COLO829 (cell line): ENCODE measurements at regions not wholly inside any gene's neighbourhood (a gene's known extent, or its start where the extent isn't known, plus 50 kb on each side); places are given as distances from the start of the nearest gene placed in this dataset.
A peak's percentile ranks its signal among the peaks of the same experiment; 100 is the strongest.

Source experiments
- DNase-seq: peaks from one replicate; pipeline ENCODE4 v3.0.0; 2012; ENCODE audit warnings: low spot score

DNA sequence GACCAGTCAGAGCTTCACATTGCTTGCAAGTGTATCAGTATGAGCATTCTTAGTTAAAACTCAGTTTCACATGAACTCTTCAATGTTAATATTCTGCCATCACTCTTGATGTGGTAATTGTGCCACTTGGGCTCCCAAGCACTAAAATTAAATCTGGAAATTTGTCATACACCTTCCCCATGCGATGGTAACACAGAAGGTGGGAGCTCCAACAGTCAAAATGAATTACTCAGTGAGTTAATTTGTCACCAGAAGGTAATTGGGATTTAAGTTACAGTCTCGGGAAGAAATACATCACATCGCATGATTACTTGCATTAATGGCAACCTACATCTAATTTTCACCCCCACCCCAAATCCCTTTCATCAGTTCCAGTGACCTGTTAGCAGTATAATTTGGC, 376.5 kb upstream of the DAB1 start:
- no peak for DNase-seq

DNA sequence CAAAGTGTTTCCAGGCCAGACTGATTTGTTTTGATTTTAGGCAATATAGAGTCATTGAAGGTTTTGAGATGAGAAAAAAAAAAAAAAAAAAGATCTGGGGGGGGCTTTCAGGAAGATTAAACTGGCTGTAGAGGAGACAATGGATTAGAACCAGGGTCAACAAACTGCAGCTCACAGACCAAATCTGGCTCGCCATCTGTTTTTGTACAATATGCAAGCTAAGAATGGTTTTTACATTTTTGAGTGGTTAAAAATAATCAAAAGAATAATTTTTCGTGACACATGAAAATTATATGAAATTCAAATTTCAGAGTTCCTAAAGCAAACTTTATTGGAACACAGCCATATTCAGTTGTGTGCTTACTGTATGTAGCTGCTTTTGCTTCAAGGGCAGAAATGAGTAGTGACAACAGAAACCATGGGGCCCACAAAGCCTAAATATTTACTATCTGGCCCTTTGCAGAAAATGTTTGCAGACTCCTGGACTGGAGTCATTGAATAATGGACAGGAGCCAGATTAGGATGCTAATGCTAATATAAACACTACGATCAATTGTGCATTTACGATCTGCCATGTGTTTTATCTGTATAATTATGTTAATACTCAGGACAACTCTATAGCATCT, 375.7 kb upstream of the DAB1 start:
- DNase-seq, result no peak

DNA sequence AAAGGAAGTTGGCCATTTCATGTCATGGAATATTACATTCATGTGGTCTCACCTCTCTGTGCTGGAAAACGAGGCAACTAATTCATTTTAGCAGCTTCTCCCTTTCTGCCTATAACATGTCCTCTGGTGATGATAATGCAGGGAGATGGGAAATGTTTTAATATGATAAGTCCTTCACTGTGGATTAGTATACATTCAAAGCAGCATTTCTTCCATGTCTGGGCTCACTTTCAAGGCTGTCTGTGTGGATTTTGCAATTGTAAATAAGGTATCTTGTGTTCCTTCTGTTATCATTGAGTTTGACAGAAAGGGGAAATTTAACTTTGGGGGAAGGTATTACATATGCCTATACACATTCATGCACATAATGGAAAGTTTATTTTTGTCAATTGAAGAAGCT, 374.7 kb upstream of the DAB1 start:
- DNase-seq, result no peak

DNA sequence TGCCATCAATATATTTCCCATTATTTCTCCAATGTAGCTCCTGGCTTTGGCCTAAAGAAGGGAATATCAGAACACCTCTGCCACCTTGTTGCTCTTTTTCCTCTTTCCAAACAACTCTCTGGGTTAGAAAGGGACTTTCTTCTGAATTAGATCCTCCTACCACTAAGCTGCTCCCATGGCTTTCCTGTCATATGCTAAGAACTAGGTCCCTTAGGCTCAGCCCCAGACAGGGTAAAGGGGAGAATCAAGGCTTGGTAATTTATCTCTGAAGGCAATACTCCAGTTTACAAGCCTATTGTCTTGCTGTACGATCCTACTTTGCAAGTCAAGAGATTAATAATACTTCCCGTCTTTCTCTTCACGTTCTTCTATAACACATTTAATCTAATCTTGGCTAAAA, 373.2 kb upstream of the DAB1 start:
- no peak for DNase-seq

DNA sequence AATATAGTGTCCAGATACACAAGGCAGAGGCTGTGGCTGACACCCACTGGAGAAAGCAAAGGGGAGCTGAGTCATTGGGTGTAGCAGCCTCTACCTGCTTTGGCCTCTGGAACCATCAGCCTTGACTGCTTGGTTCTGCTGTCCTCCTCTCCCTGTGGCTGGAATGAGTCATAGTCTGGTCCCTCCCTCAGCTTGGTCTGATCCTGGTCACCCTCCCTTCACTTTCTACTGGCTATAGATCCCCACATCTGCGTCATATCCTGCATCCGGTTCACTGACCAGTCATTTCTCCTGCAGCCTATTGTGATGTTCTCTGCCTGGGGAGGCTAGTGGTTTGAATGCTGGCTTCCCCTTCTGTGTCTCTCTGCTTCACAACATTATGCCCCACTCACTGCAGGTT, 372.8 kb upstream of the DAB1 start:
- peak; percentile 10 for DNase-seq

DNA sequence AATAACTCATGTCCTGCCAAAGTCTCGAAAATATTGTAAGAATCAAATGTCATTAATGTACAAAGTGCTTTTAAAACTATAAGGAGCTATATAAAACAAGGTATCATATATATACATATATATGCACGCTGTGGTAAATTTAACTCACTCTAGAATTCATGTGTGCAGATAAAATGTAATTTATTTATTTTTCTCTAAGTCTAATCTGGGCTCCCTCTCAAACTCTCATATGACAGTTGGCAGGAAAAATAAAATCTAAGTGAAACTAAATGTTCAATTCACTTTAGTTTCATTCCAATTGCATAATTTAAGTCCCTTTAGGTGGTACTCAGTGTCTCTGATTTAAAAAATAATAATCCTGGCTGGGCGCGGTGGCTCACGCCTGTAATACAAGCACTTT, 372.0 kb upstream of the DAB1 start:
- no peak for DNase-seq

DNA sequence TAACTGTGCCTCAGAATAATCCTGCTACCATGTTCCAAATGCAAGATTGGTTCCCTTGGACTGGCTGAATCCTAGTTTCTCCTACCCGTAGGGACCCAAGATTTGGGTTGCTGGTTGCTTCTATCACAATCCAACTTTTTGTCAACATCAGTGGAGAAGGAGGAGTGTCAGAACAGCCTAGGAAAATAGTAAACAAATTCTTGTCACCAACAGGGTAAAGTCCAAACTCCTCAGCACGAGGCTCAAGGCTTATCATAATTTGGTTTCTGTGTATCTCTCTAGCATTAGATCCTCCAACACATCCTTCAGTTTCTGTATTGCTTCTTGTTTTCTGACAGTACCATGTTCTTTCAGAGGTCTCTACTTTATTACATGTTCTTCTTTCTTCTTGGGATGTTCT, 370.2 kb upstream of the DAB1 start:
- no peak for DNase-seq

DNA sequence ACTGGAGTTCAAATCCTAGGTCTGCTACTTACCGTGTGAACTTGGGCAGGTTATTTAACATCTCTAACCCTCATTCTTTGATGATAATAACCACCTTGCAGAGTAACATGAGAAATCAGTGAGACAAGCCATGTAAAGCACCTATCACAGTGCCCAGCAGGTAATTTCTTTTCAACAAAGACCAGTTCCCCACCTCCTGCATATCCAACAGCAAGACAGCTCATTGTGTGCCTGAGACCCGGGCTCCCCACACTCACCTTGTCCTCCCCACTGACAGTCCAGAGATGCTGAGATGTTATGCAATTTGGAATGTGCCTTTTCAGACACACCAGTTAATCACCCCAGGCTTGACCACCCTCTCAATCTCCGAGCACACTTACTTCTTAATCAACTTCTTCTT, 367.6 kb upstream of the DAB1 start:
- no peak for DNase-seq

DNA sequence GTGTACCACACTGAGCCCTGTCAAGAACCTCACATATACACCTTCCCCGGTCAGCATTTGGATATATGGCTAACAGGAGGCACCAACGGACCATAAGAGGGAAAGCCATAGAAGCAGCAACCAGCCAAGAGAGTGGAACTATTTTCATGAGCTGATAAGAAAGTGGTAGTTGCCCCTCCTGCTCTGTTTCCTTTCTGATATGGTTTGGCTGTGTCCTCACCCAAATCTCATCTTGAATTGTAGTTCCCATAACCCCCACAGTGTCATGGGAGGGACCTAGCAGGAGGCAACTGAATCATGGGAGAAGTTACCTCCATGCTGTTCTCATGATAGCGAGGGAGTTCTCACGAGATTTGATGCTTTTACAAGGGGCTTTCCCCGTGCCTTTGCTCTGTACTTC, 366.1 kb upstream of the DAB1 start:
- DNase-seq, result no peak

DNA sequence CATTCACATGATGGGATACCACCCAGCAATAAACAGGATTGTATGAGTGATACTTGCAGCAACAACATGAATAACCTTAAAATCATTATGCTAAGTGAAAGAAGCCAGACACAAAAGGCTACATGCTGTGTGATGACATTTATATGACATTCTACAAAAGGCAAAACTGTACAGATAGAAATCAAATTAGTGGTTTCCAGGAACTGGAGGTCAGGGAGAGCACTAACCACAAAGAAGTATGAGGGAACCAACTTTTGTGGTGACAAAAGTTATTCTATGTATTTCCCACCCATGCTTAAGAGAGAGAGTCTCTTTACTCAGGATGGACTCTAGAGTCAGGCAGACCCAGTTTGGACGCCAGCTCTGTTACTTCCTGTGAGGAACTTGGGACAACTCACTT, 364.5 kb upstream of the DAB1 start:
- no peak for DNase-seq

DNA sequence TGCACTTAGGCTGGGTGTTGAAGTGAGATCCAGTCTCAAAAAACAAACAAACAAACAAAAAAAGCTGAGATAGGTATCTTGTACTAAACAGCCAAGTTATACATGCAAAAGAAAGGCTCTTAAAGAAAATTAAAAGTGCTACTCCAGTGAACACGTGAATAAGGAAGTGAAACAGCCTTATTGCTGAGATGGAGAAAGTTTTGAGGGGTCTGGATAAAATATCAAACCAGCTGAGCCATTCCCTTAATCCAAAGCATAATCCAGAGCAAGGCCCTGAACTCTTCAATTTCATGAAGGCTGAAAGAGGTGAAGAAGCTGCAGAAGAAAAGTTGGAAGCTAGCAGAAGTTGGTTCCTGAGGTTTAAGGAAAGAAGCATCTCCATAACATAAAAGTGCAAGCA, 360.5 kb upstream of the DAB1 start:
- DNase-seq, result no peak

DNA sequence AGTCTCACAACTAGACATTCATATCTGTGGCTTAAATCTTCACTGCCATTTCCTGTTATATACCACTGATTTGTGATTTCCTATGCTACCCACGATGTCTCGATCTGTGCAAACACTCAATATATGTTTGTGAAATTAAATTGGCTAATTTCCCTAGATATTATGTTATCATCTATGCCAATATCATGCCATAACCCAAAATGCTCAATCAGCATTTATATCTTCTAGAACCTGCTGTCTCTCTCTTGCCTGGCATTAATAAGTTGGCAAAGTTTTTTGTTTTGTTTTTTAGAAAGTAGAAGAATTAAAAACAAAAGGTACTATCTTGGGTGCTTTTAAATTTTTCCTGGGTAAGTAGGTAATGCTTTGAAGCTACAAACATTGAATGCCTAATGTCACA, 358.5 kb upstream of the DAB1 start:
- DNase-seq, result no peak

DNA sequence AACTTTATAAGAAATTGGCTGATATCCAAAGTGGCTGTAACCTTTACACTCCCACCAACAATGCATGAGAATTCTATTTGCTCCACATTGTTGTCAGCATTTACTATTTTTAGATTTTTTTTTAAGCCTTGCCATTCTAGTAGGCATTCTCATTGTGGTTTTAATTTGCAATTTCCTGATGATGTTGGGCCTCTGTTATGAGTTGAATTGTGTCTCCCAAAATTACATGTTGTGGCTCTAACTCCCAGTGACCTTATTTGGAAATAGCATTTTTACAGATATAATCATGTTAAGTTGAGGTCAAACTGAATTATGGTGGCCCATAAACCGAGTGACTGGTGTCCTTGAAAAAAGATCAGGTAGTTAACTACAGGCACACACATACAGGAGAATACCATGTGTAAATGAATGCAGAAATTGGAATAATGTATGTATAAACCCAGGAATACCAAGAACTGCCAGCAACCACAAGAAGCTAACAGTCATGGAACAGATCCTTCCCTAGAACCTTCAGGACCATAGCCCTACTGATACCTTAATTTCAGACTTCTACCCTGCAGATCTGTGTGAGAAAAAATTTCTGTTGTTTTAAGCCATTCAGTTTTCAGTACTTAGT, 348.8 kb upstream of the DAB1 start:
- no peak for DNase-seq

DNA sequence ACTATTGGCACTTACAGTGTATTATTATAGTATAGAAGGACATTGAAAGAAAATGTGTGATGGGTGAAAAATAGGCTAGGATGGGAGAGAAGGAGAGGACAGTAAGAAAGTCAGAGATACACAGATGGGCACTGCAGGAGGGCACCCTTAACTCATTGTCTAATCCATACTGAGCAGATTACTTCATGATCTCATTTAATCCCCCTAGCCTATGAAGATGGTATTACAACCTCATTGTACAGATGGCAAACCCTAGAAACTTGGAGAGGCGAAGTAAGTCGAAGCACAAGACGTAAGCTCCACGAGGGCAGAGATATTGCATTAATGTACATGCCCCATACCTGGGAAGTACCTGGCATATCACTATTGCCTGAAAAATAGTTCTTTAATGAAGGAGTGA, 346.9 kb upstream of the DAB1 start:
- DNase-seq, result no peak

DNA sequence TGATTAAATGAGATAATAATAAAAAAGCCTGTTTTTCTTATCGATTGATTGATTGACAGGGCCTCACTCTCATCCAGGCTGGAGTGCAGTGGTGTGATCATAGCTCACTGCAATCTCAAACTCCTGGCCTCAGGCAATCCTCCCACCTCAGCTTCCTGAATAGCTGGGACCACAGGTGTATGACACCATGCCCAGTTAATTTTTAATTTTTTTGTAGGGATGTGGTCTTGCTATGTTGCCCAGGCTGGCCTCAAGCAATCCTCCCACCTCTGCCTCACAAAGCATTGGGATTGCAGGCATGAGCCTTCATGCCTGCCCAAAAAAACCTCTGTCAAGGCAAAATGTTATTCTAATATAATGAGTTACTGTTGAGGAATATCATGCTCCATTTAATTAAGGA, 346.4 kb upstream of the DAB1 start:
- no peak for DNase-seq

DNA sequence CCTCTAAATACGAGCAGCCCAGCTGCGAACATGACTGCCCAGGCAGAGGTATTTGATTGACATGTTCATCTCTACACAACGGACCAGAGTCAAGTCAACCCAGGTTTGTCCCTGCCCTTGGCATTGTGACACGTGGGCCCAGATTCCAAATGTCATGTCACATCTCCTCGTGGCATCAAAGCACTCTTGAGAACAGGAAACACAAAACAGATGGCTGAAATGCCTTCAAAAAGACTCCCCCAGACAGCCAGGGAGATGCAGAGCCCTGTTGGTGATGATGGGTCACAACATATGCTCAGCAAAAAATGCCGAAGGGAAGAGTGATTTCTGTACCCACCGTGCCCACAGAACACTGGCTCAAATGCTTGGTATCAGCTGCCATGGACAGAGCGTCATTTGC, 337.8 kb upstream of the DAB1 start:
- no peak for DNase-seq

DNA sequence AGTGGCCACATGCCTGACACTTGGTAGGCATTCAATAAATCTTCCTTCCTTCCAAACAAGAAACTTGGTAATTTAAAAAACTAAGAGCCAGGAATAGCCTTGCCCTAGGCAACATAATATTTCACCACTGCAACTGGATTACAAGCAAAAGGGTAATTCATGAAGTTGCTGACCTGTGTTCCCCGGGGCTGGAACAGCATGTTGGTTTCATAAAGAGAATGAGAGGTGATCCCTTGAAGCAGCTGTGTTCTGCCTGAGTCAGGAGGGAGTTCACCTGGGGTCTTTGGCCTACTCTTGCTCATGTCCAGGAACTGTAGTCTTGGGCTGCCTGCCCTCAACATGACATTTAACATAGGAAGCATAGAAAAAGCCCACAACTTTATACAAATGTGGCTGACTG, 329.0 kb upstream of the DAB1 start:
- no peak for DNase-seq

DNA sequence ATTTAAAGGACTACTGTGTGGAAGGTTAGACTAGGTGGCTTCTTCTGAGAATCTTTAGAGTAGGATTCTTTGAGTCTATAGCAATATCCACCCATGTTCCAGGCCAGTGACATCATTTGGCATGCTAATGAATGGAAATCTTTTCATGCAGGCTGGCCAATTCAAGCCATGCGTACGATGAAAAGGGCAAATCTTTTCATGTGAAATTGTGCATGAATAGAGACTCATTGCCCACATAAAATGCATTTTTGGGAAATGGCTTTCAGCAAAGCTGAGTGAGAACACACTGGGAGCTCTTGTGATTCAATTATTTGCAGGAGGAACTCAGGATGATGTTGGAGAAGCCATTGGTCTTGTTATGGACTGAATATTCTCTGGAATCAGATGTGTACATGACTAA, 324.9 kb upstream of the DAB1 start:
- no peak for DNase-seq

DNA sequence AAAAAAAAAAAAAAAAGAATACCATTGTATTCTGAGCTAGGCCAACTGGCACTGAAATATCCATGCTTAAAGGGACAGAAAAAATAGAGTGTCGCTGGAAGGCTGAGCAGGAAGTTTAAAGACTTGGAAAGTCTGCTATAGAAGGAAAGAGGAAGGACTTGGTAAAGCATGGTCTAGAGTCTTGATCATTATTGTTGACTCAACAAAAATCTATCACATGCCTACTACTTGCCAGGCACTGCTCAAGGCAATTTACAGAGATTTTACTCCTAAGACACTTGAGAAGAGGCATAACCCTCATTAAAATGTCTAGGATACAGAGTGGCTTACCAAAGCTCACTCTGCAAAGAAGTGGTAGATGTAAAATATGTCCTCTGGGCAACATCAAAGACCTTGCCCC, 324.0 kb upstream of the DAB1 start:
- no peak for DNase-seq

DNA sequence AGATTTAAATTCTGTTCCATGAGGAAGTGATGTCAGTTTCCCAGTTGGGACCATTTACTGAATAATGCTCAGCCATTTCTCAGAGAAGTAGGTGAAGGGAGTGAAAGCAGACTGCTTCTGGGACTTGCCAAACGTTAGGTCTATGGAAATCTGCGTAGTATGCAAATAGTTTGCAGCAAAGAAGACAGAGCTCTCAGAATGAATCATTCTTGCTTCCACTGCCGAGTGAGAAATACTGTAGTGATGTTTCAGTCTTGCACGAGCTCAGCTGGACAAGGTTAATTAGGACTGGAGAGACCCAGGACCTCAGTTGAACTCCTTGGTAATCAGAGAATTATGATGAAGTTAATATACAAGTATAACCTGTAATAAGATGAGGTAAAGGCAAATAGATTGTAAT, 317.7 kb upstream of the DAB1 start:
- DNase-seq, result no peak

DNA sequence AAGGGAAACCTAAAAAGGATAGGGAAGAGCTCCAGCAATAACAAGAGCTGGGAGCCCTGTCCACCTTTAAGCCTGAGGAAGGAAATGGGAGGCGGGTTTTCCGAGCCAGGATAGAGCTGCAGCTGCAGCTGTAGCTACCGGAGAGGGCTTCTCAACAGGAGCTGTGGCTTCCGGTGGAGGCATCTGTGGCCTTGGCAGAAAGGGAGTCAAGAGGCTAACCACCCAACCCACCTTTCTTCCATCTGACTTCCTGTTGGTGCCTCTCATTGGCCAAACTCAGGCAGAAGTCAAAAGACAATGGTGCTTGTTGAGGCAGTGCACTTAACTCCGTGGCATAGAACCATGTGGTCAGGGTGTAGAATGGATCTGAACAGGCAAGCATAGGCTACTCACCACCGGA, 313.1 kb upstream of the DAB1 start:
- DNase-seq, result no peak

DNA sequence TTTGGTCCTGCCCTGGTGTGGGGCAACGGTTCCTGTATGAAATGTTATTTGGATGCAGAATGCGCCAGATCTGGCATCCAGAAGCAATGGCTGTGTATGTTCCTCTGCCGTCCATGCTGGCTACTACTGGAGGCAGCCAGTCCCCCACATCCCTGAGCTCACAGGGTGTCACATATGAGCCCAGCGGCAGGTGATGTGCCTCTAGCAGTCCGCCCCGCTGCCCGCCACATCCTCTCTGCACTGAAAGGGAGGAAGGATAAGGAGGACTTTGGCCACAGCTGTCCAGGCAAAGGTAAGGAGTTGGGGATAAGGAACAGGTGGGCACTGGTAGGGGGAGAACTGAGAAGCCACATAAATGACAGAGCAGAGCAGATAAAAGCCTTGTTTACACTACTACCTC, 305.3 kb upstream of the DAB1 start:
- DNase-seq, result no peak

DNA sequence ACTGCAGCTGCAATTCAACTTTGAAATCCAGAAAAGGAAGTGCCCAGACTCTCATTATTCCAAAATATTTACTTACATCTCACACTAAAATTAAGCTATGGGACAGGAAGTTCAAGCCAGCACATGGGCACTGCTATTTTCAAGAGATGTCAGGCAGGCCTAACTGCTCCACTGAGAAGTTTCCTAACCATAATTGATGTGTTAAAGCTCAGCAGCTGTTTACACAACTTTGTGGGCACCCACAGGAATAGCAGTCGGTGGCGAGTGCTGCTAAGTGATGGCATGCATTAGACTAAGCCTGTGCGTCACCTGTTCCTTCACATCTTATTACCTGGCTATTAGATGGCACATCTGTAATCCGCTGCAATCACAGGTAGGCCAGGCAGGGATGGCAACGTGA, 303.3 kb upstream of the DAB1 start:
- no peak for DNase-seq

DNA sequence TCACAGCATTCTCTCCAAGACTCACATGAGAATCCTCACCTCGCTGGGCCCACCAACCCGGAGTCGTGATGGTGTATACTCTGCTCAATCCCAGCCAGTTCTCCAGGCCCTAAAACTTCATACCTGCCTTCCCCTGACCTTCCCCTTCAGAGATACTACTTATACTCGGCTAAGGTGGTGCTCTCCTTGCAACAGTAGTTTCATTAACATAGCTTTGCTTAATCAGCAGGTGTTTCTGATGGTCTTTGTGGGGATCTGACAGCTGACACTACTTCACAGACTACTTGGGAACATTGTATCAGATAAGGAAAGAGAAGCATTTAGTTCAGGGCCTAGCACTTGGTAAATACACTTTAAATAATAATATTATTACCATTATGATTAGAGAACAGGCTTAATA, 301.5 kb upstream of the DAB1 start:
- DNase-seq, result no peak

DNA sequence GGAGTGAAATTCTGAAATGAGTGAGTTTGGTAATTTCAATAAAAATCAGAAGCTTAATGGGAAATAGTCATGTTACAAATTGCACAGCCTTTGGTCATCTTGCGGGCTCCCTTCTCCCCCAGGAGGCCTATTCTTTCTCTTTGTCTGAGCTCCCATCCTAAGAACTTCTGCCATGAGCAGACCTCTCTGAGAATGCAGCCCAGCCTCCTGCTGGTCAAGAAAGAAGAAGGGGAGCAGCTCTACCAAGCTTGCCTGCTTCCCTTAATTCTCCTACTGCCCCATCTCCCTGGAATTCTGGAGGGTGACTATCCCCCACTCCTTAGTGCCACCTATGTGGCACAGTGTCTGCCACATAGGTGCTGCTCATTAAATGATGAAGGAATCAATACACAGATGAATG, 300.7 kb upstream of the DAB1 start:
- DNase-seq, result no peak
